Effector CD4-positive, alpha-beta T cell (primary cell): ENCODE measurements at regions not wholly inside any gene's neighbourhood (a gene's known extent, or its start where the extent isn't known, plus 50 kb on each side); places are given as distances from the start of the nearest gene placed in this dataset.
"Not testable (repeated sequence)": the region's sequence is repeated elsewhere in the genome, so short reads cannot be mapped to it uniquely, and the experiment has no call there.

Source experiments
- DNase-seq: peaks from one replicate; pipeline ENCODE4 v3.0.0-alpha.2; 2020

- no peak for DNase-seq
Measured at GRCh38 chr10:64350665-64351064, 829.5 kb downstream of the REEP3 start.

- no peak for DNase-seq
Measured at GRCh38 chr10:64358907-64359306, 837.7 kb downstream of the REEP3 start.

GRCh38 chr10:64360240-64360639 is 839.0 kb downstream of the REEP3 start:
- DNase-seq = not testable (repeated sequence)

- no peak for DNase-seq
Measured at GRCh38 chr10:64363687-64364086, 842.5 kb downstream of the REEP3 start.

GRCh38 chr10:64365663-64366062 is 844.5 kb downstream of the REEP3 start:
- DNase-seq = no peak

- no peak for DNase-seq
Measured at GRCh38 chr10:64368298-64368697, 847.1 kb downstream of the REEP3 start.

GRCh38 chr10:64369885-64370773 is 848.9 kb downstream of the REEP3 start:
- no peak for DNase-seq

GRCh38 chr10:64374346-64374745 is 853.1 kb downstream of the REEP3 start:
- DNase-seq = no peak

- DNase-seq = no peak
Measured at GRCh38 chr10:64376167-64376566, 855.0 kb downstream of the REEP3 start.

- DNase-seq = no peak
Measured at GRCh38 chr10:64379898-64380297, 858.7 kb downstream of the REEP3 start.

- no peak for DNase-seq
Measured at GRCh38 chr10:64385355-64385754, 864.2 kb downstream of the REEP3 start.

- DNase-seq = no peak
Measured at GRCh38 chr10:64394744-64395143, 873.5 kb downstream of the REEP3 start.

GRCh38 chr10:64396105-64396708 is 875.0 kb downstream of the REEP3 start:
- DNase-seq = no peak

GRCh38 chr10:64397125-64397524 is 875.9 kb downstream of the REEP3 start:
- DNase-seq = no peak

GRCh38 chr10:64408391-64409183 is 887.4 kb downstream of the REEP3 start:
- no peak for DNase-seq

- no peak for DNase-seq
Measured at GRCh38 chr10:64409349-64409748, 888.1 kb downstream of the REEP3 start.

- no peak for DNase-seq
Measured at GRCh38 chr10:64416011-64416410, 894.8 kb downstream of the REEP3 start.

- DNase-seq = no peak
Measured at GRCh38 chr10:64419461-64419860, 898.3 kb downstream of the REEP3 start.

- DNase-seq = no peak
Measured at GRCh38 chr10:64426745-64427144, 905.5 kb downstream of the REEP3 start.

- no peak for DNase-seq
Measured at GRCh38 chr10:64430690-64431323, 909.6 kb downstream of the REEP3 start.

- DNase-seq = not testable (repeated sequence)
Measured at GRCh38 chr10:64441872-64442271, 920.7 kb downstream of the REEP3 start.

GRCh38 chr10:64444163-64444562 is 923.0 kb downstream of the REEP3 start:
- DNase-seq = no peak

- no peak for DNase-seq
Measured at GRCh38 chr10:64444564-64444963, 923.4 kb downstream of the REEP3 start.
